Liver (tissue), 8 donors: ENCODE measurements at regions not wholly inside any gene's neighbourhood (a gene's known extent, or its start where the extent isn't known, plus 50 kb on each side); places are given as distances from the start of the nearest gene placed in this dataset.
"Not testable (repeated sequence)": the region's sequence is repeated elsewhere in the genome, so short reads cannot be mapped to it uniquely, and the experiment has no call there.

Experiments
- DNase-seq: peaks from one replicate; pipeline ENCODE4 v3.0.0-alpha.2; 2017; ENCODE audit warnings: low spot score
- H3K27ac ChIP-seq, 2 donors: one replicate each; pipeline ENCODE4 v1.7.0; 2013; ENCODE audit warnings: inconsistent platforms in 2 of 2, low read length in 2 of 2, control low read depth in 1 of 2, low read depth in 1 of 2, mild to moderate bottlenecking in 1 of 2
- H3K27me3 ChIP-seq, 4 donors: one replicate each; pipeline versions ENCODE4 v1.6.1 to v1.7.0; 2013; ENCODE audit warnings: low read length in 3 of 4, inconsistent platforms in 1 of 4, mild to moderate bottlenecking in 1 of 4, moderate library complexity in 1 of 4; ENCODE audit not compliant: control insufficient read depth in 4 of 4, insufficient read depth in 4 of 4
- H3K36me3 ChIP-seq, 4 donors: one replicate each; pipeline versions ENCODE4 v1.6.1 to v1.7.0; 2013; ENCODE audit warnings: low read length in 3 of 4, mild to moderate bottlenecking in 3 of 4, low read depth in 1 of 4, moderate library complexity in 1 of 4; ENCODE audit not compliant: control insufficient read depth in 4 of 4, insufficient read depth in 3 of 4
- H3K4me1 ChIP-seq, 4 donors: one replicate each; pipeline versions ENCODE4 v1.6.1 to v1.7.0; 2013; ENCODE audit warnings: low read length in 3 of 4, mild to moderate bottlenecking in 3 of 4, moderate library complexity in 1 of 4; ENCODE audit not compliant: control insufficient read depth in 4 of 4, insufficient read depth in 4 of 4
- H3K4me3 ChIP-seq, 3 donors: one replicate each; pipeline versions ENCODE4 v1.6.1 to v1.7.0; 2013; ENCODE audit warnings: low read length in 3 of 3, control low read depth in 1 of 3, low read depth in 1 of 3, mild to moderate bottlenecking in 1 of 3
- H3K9ac ChIP-seq, 2 donors: one replicate each; pipeline ENCODE4 v1.7.0; 2013; ENCODE audit warnings: low read length in 2 of 2, mild to moderate bottlenecking in 2 of 2, moderate library complexity in 2 of 2, control low read depth in 1 of 2, low read depth in 1 of 2
- H3K9me3 ChIP-seq, 4 donors: one replicate each; pipeline versions ENCODE4 v1.6.1 to v1.7.0; 2013; ENCODE audit warnings: low read length in 3 of 4; ENCODE audit not compliant: control insufficient read depth in 4 of 4
- ATF3 ChIP-seq: IDR thresholded peaks from 2 replicates; pipeline ENCODE4 v1.6.1; 2016; ENCODE audit warnings: antibody characterized with exemption
- CTCF ChIP-seq: fragments of 150-350 bp; IDR thresholded peaks from 2 replicates; pipeline ENCODE4 v1.5.1; 2017; ENCODE audit warnings: improper control_type of control experiment, low read depth, low read length; ENCODE audit not compliant: missing input control
- EGR1 ChIP-seq, 2 donors: IDR thresholded peaks; 2 replicates each; pipeline ENCODE4 v1.6.1; 2016 to 2018; ENCODE audit warnings: antibody characterized with exemption in 2 of 2, low read depth in 2 of 2
- FOXA1 ChIP-seq: IDR thresholded peaks from 2 replicates; pipeline ENCODE4 v1.6.1; 2016; ENCODE audit warnings: antibody characterized with exemption
- FOXA2 ChIP-seq: IDR thresholded peaks from 2 replicates; pipeline ENCODE4 v1.6.1; 2016; ENCODE audit warnings: antibody characterized with exemption
- GABPA ChIP-seq, 2 donors: IDR thresholded peaks in 1 of 2; conservative IDR thresholded peaks in 1 of 2; 2 replicates each; pipeline ENCODE4 v1.6.1; 2016; ENCODE audit warnings: antibody characterized with exemption in 2 of 2, mild to moderate bottlenecking in 1 of 2, moderate library complexity in 1 of 2
- HNF4A ChIP-seq, 2 donors: conservative IDR thresholded peaks; 2 replicates each; pipeline ENCODE4 v1.6.1; 2016; ENCODE audit warnings: antibody characterized with exemption in 2 of 2, mild to moderate bottlenecking in 2 of 2
- HNF4G ChIP-seq: IDR thresholded peaks from 2 replicates; pipeline ENCODE4 v1.6.1; 2016; ENCODE audit warnings: antibody characterized with exemption
- JUND ChIP-seq, 2 donors: IDR thresholded peaks; 2 replicates each; pipeline ENCODE4 v1.6.1; 2016; ENCODE audit warnings: antibody characterized with exemption in 2 of 2
- MAX ChIP-seq: IDR thresholded peaks from 2 replicates; pipeline ENCODE4 v1.6.1; 2016; ENCODE audit warnings: antibody characterized with exemption
- NR2F2 ChIP-seq: IDR thresholded peaks from 2 replicates; pipeline ENCODE4 v1.6.1; 2016; ENCODE audit warnings: antibody characterized with exemption
- RAD21 ChIP-seq, 2 donors: IDR thresholded peaks; 2 replicates each; pipeline ENCODE4 v1.6.1; 2016; ENCODE audit warnings: antibody characterized with exemption in 2 of 2, mild to moderate bottlenecking in 2 of 2
- REST ChIP-seq: IDR thresholded peaks from 2 replicates; pipeline ENCODE4 v1.6.1; 2016; ENCODE audit warnings: antibody characterized with exemption, mild to moderate bottlenecking
- RXRA ChIP-seq, 2 donors: IDR thresholded peaks; 2 replicates each; pipeline ENCODE4 v1.6.1; 2017 to 2018; ENCODE audit warnings: antibody characterized with exemption in 2 of 2, mild to moderate bottlenecking in 1 of 2
- SP1 ChIP-seq: IDR thresholded peaks from 2 replicates; pipeline ENCODE4 v1.6.1; 2018; ENCODE audit warnings: antibody characterized with exemption, mild to moderate bottlenecking
- TAF1 ChIP-seq: conservative IDR thresholded peaks from 2 replicates; pipeline ENCODE4 v1.6.1; 2016; ENCODE audit warnings: antibody characterized with exemption, mild to moderate bottlenecking
- YY1 ChIP-seq: IDR thresholded peaks from 2 replicates; pipeline ENCODE4 v1.6.1; 2016; ENCODE audit warnings: antibody characterized with exemption, mild to moderate bottlenecking
- ZBTB33 ChIP-seq: IDR thresholded peaks from 2 replicates; pipeline ENCODE4 v1.6.1; 2016; ENCODE audit warnings: antibody characterized with exemption
- WGBS: extraction: QIAGEN DNeasy Blood & Tissue Kit; methylation state at CpG from one replicate; pipeline ENCODE4 v1.1.7; 2013; 5-methylcytosine and 5-hydroxymethylcytosine counted together
- donor health status: healthy.
- donor health status: healthy.
- donor health status: healthy.
- donor health status: healthy.
- donor health status: healthy.

GRCh38 chr4:159421058-159421419 lies 318.2 kb downstream of the RAPGEF2 start:
- not testable (repeated sequence) for H3K9ac ChIP-seq, H3K27ac ChIP-seq, H3K27me3 ChIP-seq, DNase-seq, H3K36me3 ChIP-seq, H3K4me1 ChIP-seq
- WGBS = 98% methylated on average over 5 of the region's 5 CpGs
- Histone ChIP-seq H3K4me3 (peak overlapping the region in 1 of 3 donors; percentile 49), H3K9me3 (peaks cover 7 to 12% (median 9%) of the 10 kb centered on the region in 4 donors)

- WGBS = 72% methylated on average over 8 of the region's 8 CpGs
- H3K4me3 ChIP-seq = no peak overlapping the region
- H3K9ac ChIP-seq = no peak overlapping the region
- no peaks in the 10 kb centered on the region for H3K27me3 ChIP-seq
- no peak overlapping the region for H3K27ac ChIP-seq
- no peaks in the 10 kb centered on the region for H3K36me3 ChIP-seq
- H3K4me1 ChIP-seq = no peaks in the 10 kb centered on the region
- DNase-seq = no peak
- TF ChIP-seq MAX (no peak), FOXA1 (no peak), HNF4G (no peak), YY1 (no peak), SP1 (no peak), REST (no peak), FOXA2 (no peak), RAD21 (IDR thresholded peaks at IDR 0.05) (no peak), EGR1 (IDR thresholded peaks at IDR 0.05; ENCODE audit: low read depth in 2 of 2) (no peak), ZBTB33 (no peak), GABPA (IDR thresholded peaks at IDR 0.05 in 1 of 2, conservative IDR thresholded peaks at IDR 0.05 in 1 of 2) (no peak), HNF4A (conservative IDR thresholded peaks at IDR 0.05) (no peak), CTCF (no peak), TAF1 (no peak), JUND (IDR thresholded peaks at IDR 0.05) (no peak), ATF3 (no peak), RXRA (IDR thresholded peaks at IDR 0.05) (no peak), NR2F2 (no peak)
- H3K9me3 ChIP-seq = peaks cover 7 to 12% (median 9%) of the 10 kb centered on the region in 4 donors
Measured at GRCh38 chr4:159422019-159422418, 319.1 kb downstream of the RAPGEF2 start.
